Heart left ventricle (tissue), 16 donors: ENCODE measurements at regions not wholly inside any gene's neighbourhood (a gene's known extent, or its start where the extent isn't known, plus 50 kb on each side); places are given as distances from the start of the nearest gene placed in this dataset.

ENCODE experiments used
- ATAC-seq, 4 donors: fragments of 200-7000 bp; cut with Tn5 transposase; one replicate each; pipeline ENCODE4 v1.9.1; 2020 to 2022; ENCODE audit warnings: moderate library complexity in 4 of 4, mild to moderate bottlenecking in 3 of 4, moderate number of reproducible peaks in 1 of 4
- DNase-seq, 5 donors: peaks; one replicate each; pipeline ENCODE4 v3.0.0-alpha.2; 2020
- H3K27ac ChIP-seq, 12 donors: fragments of 200-600 bp; sonication (generic) in 4 of 12; one replicate each; pipeline versions ENCODE4 v1.5.0 to v1.8.0; 2016 to 2022; ENCODE audit warnings: mild to moderate bottlenecking in 2 of 12
- H3K27me3 ChIP-seq, 9 donors: fragments of 200-600 bp; sonication (generic) in 2 of 9; one replicate each; pipeline versions ENCODE4 v1.5.1 to v1.8.0; 2016 to 2022; ENCODE audit warnings: mild to moderate bottlenecking in 3 of 9
- H3K36me3 ChIP-seq, 9 donors: fragments of 200-600 bp; sonication (generic) in 2 of 9; one replicate each; pipeline versions ENCODE4 v1.5.0 to v1.8.0; 2018 to 2022; ENCODE audit warnings: mild to moderate bottlenecking in 2 of 9
- H3K4me1 ChIP-seq, 12 donors: fragments of 200-600 bp; sonication (generic) in 4 of 12; one replicate each; pipeline versions ENCODE4 v1.5.0 to v1.8.0; 2016 to 2022; ENCODE audit warnings: mild to moderate bottlenecking in 3 of 12
- H3K4me3 ChIP-seq, 12 donors: fragments of 200-600 bp; sonication (generic) in 4 of 12; one replicate each; pipeline versions ENCODE4 v1.5.0 to v1.8.0; 2017 to 2022; ENCODE audit warnings: mild to moderate bottlenecking in 9 of 12, moderate library complexity in 4 of 12
- H3K9me3 ChIP-seq, 12 donors: fragments of 200-600 bp; sonication (generic) in 4 of 12; one replicate each; pipeline versions ENCODE4 v1.5.0 to v1.8.0; 2016 to 2022; ENCODE audit warnings: mild to moderate bottlenecking in 1 of 12
- POLR2A ChIP-seq, 2 donors: fragments of 450-650 bp; IDR thresholded peaks; one replicate each; pipeline ENCODE4 v1.6.1; 2017; ENCODE audit warnings: antibody characterized with exemption in 2 of 2, mild to moderate bottlenecking in 2 of 2, moderate library complexity in 2 of 2
- WGBS, 4 donors: extraction: QIAGEN DNeasy Blood & Tissue Kit in 2 of 4; methylation state at CpG; one replicate each; pipeline versions ENCODE4 v1.1.5 to v1.1.7; 2013 to 2018; 5-methylcytosine and 5-hydroxymethylcytosine counted together
- intact Hi-C, 10 donors: fragments of 100-400 bp; cut with DNase I; formaldehyde crosslinking; loops; one replicate each; pipeline versions ENCODE4 v1.11.1 to v1.14.2; 2022
- TF ChIP-seq, protein P1 (sequence below), 12 donors: fragments of 200-600 bp; sonication (generic) in 4 of 12; IDR thresholded peaks; one replicate each; pipeline versions ENCODE4 v1.5.0 to v1.8.0; 2018 to 2022; ENCODE audit warnings: antibody characterized with exemption in 12 of 12, mild to moderate bottlenecking in 5 of 12
- donor health status: ischemic (EF 13 %, LVEDD 7.1; RV severe dilation, severe dysfunction).
- donor health status: healthy with polysubstance abuse.
- donor health status: DM: no; HTN: yes; CAD: no.
- donor health status: DM: no; HTN: no; CAD: no.
- donor health status: ischemic (EF 25% LVEDD 6.9; RV normal size, moderate dysfunction).
- donor health status: ischemic (EF 25% LVEDD 5.7; RV mildly dilated, moderate dysfunction).
- donor health status: healthy.
- donor health status: DM: yes; HTN: yes; CAD: no.
- donor health status: ischemic (EF 35%, LVEDD 5.7; RV mildly dilated, moderate dysfunction).
- donor health status: nonischemic (EF 11% LVEDD 7.7; RV severe dilation, severe dysfunction).
- donor health status: DM: yes; HTN: yes; CAD: no.
- donor health status: PGD.
- donor health status: ischemic (EF 29% LVEDD 5.4; RV normal size, mild dysfunction).
- donor health status: nonischemic (EF 23%, LVEDD 6.1; RV moderate dilation, normal function).

DNA sequence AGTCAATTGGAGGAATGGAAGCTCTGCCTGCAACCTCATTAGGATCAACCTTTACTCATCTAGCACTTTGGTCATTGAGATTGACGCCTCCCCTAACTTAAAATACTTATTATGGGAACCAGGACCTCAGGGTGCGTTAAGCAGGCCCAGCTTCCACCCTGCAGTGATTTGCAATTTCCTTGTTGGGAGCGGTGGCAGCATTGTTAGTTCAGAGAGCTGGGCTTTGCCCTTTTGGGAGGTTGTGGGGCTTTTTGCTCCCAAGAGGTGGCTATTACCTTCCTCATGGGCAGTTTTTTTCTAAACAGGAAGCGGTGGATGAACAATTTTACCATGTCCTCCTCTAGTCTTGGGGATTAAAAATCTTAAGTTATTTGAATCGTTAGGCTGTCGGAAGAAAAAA lies 60.9 kb downstream of the TMEM215 start:
- DNase-seq: no peak
- intact Hi-C loops: no loop called here

DNA sequence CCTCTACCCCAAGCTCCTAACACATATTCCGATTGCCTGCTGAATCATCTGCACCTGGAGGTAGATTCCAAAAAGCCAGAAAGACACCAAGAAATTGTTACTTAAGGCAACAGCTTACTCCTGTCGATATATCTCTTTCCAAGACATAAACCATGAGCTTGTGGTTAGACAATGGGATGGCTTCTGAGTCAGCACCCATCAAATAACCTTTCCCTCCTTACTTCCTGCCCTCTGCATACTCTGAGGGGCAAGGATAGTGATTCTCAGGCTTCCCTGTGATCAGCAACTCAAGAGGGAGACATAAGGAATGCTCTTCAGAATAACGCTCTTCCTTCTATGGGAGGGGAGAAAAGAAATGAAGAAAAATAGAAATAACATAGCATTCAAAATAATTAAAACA lies 70.9 kb downstream of the TMEM215 start:
- intact Hi-C loops: loop anchor here in 2 of 10 donors (5.0 to 10.0 kb wide), 2 partner anchors 42 to 79 kb away; no protein-coding TSS in a partner anchor
- DNase-seq (no peak), ATAC-seq (no peak)
- Histone ChIP-seq H3K9me3 (no peaks in the 10 kb centered on the region), H3K4me1 (no peaks in the 10 kb centered on the region), H3K27ac (no peak overlapping the region), H3K4me3 (no peak overlapping the region), H3K27me3 (peaks cover 0 to 7% (median 0%) of the 10 kb centered on the region in 9 donors), H3K36me3 (no peaks in the 10 kb centered on the region)
- 78 to 80% (median 78%) methylated on average over 3 of the region's 3 CpGs for WGBS, 4 donors
- no peak for TF ChIP-seq POLR2A (IDR thresholded peaks at IDR 0.05)
- TF ChIP-seq, protein P1, sequence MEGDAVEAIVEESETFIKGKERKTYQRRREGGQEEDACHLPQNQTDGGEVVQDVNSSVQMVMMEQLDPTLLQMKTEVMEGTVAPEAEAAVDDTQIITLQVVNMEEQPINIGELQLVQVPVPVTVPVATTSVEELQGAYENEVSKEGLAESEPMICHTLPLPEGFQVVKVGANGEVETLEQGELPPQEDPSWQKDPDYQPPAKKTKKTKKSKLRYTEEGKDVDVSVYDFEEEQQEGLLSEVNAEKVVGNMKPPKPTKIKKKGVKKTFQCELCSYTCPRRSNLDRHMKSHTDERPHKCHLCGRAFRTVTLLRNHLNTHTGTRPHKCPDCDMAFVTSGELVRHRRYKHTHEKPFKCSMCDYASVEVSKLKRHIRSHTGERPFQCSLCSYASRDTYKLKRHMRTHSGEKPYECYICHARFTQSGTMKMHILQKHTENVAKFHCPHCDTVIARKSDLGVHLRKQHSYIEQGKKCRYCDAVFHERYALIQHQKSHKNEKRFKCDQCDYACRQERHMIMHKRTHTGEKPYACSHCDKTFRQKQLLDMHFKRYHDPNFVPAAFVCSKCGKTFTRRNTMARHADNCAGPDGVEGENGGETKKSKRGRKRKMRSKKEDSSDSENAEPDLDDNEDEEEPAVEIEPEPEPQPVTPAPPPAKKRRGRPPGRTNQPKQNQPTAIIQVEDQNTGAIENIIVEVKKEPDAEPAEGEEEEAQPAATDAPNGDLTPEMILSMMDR (IDR thresholded peaks at IDR 0.05): no peak

More for the DNA sequence above, 60.9 kb downstream of the TMEM215 start:
- 70 to 81% (median 73%) methylated on average over 6 of the region's 6 CpGs for whole genome bisulfite sequencing, 4 donors
- no peak overlapping the region for H3K27ac ChIP-seq
- H3K27me3 ChIP-seq: peaks cover 0 to 9% (median 0%) of the 10 kb centered on the region in 9 donors
- H3K9me3 ChIP-seq: no peaks in the 10 kb centered on the region
- no peak for ATAC-seq
- H3K4me1 ChIP-seq: no peaks in the 10 kb centered on the region
- TF ChIP-seq, protein P1 (IDR thresholded peaks at IDR 0.05): no peak
- TF ChIP-seq POLR2A (IDR thresholded peaks at IDR 0.05): no peak
- H3K4me3 ChIP-seq: no peak overlapping the region
- no peaks in the 10 kb centered on the region for H3K36me3 ChIP-seq

DNA sequence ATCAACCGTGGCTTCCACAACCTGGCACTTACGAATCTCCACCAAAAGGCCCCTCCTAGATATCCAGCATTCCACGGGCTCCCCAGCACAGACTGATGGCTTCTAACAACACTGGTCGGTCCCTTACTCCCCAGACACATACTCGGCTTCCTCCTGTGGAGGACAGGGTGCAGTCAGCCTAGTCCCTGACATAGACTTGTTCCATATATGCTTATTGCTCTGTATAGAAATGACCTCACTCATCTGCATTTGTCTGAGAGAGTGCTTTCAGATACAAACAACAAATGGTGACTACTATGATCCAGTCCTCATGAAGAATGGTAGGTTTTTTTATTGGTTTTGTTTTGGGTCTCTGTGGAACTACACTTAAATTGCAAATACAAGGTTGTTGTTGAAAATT lies 72.4 kb downstream of the TMEM215 start:
- 48 to 64% (median 60%) methylated on average over 5 of the region's 5 CpGs for WGBS, 4 donors
- DNase-seq (no peak), ATAC-seq (no peak)

DNA sequence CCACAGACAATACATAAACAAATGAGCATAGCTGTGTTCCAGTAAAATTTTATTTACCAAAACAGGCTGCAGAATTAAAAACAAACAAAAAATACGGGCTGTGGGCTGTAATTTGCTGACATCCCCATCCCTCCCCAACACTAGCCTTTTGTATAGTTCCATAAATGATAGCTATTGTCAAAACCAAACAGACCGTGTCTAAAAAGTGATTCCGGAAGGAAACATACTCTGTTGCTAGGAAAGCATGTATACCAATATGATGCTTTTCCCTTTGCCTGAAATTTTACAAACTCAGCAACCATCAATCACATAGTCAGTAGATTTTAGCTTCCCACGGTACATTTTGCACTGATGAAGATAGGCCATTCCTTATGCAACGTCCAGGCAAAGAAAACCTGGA lies 80.0 kb downstream of the TMEM215 start:
- ATAC-seq (no peak), DNase-seq (no peak)
- Histone ChIP-seq H3K27ac (no peak overlapping the region), H3K4me3 (no peak overlapping the region), H3K36me3 (no peaks in the 10 kb centered on the region), H3K27me3 (peaks cover 0 to 8% (median 0%) of the 10 kb centered on the region in 9 donors), H3K4me1 (peaks cover 0 to 3% (median 0%) of the 10 kb centered on the region in 12 donors), H3K9me3 (no peaks in the 10 kb centered on the region)
- WGBS, 4 donors: 72 to 84% (median 75%) methylated on average over 5 of the region's 5 CpGs
- intact Hi-C loops: loop anchor here in 1 of 10 donors (10.0 kb wide), 1 partner anchor 52 kb away; no protein-coding TSS in a partner anchor
- no peak for TF ChIP-seq POLR2A (IDR thresholded peaks at IDR 0.05)
- TF ChIP-seq, protein P1 (IDR thresholded peaks at IDR 0.05): no peak

More for the DNA sequence above, 72.4 kb downstream of the TMEM215 start:
- no peak overlapping the region for H3K4me3 ChIP-seq
- H3K27ac ChIP-seq: no peak overlapping the region
- H3K4me1 ChIP-seq: no peaks in the 10 kb centered on the region
- no peaks in the 10 kb centered on the region for H3K36me3 ChIP-seq
- H3K9me3 ChIP-seq: no peaks in the 10 kb centered on the region
- intact Hi-C loops: loop anchor here in 1 of 10 donors (10.0 kb wide), 1 partner anchor 81 kb away; no protein-coding TSS in a partner anchor
- TF ChIP-seq, protein P1 (IDR thresholded peaks at IDR 0.05): no peak
- no peak for TF ChIP-seq POLR2A (IDR thresholded peaks at IDR 0.05)
- peaks cover 0 to 3% (median 0%) of the 10 kb centered on the region in 9 donors for H3K27me3 ChIP-seq
